ENCODE measurements at regions not wholly inside any gene's neighbourhood (a gene's known extent, or its start where the extent isn't known, plus 50 kb on each side); places are given as distances from the start of the nearest gene placed in this dataset.

DNA sequence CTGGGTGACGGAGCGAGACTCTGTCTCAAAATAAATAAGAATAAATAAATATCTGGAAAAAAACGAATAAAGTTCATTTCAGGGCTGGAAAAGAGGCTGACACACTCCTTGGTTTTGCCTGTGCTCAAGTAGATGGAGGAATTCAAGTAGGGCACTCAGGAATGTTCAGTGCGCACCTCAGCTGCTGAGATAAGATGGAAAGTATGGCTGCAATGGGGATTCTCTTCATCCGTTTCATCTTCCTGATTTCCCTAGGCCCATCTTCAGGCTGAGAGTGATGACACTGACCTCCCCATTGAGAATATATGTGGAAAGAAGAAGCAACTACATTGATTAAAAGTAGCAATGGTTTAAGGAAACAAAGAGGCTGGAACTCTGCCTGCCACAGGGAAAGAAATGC, 130.5 kb upstream of the ZNF644 start:
- DNase-seq (ENCODE audit: low read depth, low spot score) (no peak), ATAC-seq (no peak), FAIRE-seq (no peak)
- intact Hi-C loops (cut with micrococcal nuclease; ENCODE audit: unreplicated experiment) (no loop called here), in situ Hi-C loops (cut with MboI) (loop anchor here (25.0 kb wide), 1 partner anchor 1040 kb away; no protein-coding TSS in a partner anchor)
- no peak overlapping the region for H3K4me2 ChIP-seq (ENCODE audit: control insufficient read depth, insufficient read depth)
- POLR2A ChIA-PET: no interaction called here
- no peaks in the 10 kb centered on the region for H3K4me1 ChIP-seq (ENCODE audit: control insufficient read depth, insufficient read depth, low read length)
- no peaks in the 10 kb centered on the region for H3K79me2 ChIP-seq (ENCODE audit: control insufficient read depth, insufficient read depth, low read length)
- SMC1A ChIA-PET (ENCODE audit: uncharacterized antibody, unreplicated experiment): no interaction called here
- no TSS peak for BruUV-seq (replicated peaks)
- no peak overlapping the region for H2AFZ ChIP-seq (ENCODE audit: control insufficient read depth, low read depth, low read length)
- H3K27me3 ChIP-seq (replicated peaks in 1 of 2; ENCODE audit: control insufficient read depth in 2 of 2, insufficient read depth in 2 of 2, low read length in 1 of 2): no peaks in the 10 kb centered on the region; a peak in 2 of 4 replicates
- no peak overlapping the region for H3K9ac ChIP-seq (ENCODE audit: control insufficient read depth, insufficient read depth, low read length)
- no peak overlapping the region for H3K27ac ChIP-seq (ENCODE audit: control insufficient read depth, insufficient read depth)
- no peaks in the 10 kb centered on the region for H4K20me1 ChIP-seq (ENCODE audit: control insufficient read depth, insufficient read depth)
- no peaks in the 10 kb centered on the region for H3K9me3 ChIP-seq (replicated peaks; ENCODE audit: control insufficient read depth, insufficient read depth, low read length)
- 65% methylated on average over 5 of the region's 5 CpGs for WGBS (ENCODE audit: insufficient coverage, insufficient replicate concordance, low lambda C conversion rate, missing lambda C conversion rate)
- H3K36me3 ChIP-seq (ENCODE audit: control insufficient read depth in 2 of 2, insufficient read depth in 2 of 2, low read length in 1 of 2): no peaks in the 10 kb centered on the region
- CTCF ChIA-PET: interaction anchor here (5.8 kb wide), 1 partner anchor 13 kb away, joined by 26 read pairs; no protein-coding TSS in a partner anchor
- no peak overlapping the region for H3K4me3 ChIP-seq
- TF ChIP-seq NFYB (IDR thresholded peaks at IDR 0.05; ENCODE audit: insufficient read depth, low read depth, low read length): no peak
- no peak for TF ChIP-seq CEBPB (IDR thresholded peaks at IDR 0.05; ENCODE audit: borderline replicate concordance in 1 of 2, low read depth in 2 of 2, low read length in 2 of 2)
- no peak for TF ChIP-seq NBN (IDR thresholded peaks at IDR 0.05)
- TF ChIP-seq, protein P1, sequence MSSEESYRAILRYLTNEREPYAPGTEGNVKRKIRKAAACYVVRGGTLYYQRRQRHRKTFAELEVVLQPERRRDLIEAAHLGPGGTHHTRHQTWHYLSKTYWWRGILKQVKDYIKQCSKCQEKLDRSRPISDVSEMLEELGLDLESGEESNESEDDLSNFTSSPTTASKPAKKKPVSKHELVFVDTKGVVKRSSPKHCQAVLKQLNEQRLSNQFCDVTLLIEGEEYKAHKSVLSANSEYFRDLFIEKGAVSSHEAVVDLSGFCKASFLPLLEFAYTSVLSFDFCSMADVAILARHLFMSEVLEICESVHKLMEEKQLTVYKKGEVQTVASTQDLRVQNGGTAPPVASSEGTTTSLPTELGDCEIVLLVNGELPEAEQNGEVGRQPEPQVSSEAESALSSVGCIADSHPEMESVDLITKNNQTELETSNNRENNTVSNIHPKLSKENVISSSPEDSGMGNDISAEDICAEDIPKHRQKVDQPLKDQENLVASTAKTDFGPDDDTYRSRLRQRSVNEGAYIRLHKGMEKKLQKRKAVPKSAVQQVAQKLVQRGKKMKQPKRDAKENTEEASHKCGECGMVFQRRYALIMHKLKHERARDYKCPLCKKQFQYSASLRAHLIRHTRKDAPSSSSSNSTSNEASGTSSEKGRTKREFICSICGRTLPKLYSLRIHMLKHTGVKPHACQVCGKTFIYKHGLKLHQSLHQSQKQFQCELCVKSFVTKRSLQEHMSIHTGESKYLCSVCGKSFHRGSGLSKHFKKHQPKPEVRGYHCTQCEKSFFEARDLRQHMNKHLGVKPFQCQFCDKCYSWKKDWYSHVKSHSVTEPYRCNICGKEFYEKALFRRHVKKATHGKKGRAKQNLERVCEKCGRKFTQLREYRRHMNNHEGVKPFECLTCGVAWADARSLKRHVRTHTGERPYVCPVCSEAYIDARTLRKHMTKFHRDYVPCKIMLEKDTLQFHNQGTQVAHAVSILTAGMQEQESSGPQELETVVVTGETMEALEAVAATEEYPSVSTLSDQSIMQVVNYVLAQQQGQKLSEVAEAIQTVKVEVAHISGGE (CRISPR knock-in tag; IDR thresholded peaks at IDR 0.05): no peak
- no peak for TF ChIP-seq ZNF622 (IDR thresholded peaks at IDR 0.05)
- TF ChIP-seq TBL1XR1 (IDR thresholded peaks at IDR 0.05; ENCODE audit: low read depth, low read length): no peak
- TF ChIP-seq, protein P2, sequence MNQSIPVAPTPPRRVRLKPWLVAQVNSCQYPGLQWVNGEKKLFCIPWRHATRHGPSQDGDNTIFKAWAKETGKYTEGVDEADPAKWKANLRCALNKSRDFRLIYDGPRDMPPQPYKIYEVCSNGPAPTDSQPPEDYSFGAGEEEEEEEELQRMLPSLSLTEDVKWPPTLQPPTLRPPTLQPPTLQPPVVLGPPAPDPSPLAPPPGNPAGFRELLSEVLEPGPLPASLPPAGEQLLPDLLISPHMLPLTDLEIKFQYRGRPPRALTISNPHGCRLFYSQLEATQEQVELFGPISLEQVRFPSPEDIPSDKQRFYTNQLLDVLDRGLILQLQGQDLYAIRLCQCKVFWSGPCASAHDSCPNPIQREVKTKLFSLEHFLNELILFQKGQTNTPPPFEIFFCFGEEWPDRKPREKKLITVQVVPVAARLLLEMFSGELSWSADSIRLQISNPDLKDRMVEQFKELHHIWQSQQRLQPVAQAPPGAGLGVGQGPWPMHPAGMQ (IDR thresholded peaks at IDR 0.05; ENCODE audit: borderline replicate concordance): no peak
- no peak for TF ChIP-seq JUND (IDR thresholded peaks at IDR 0.05; ENCODE audit: low read depth, low read length)
- no peak for TF ChIP-seq BRCA1 (IDR thresholded peaks at IDR 0.05; ENCODE audit: low read depth, low read length)
- TF ChIP-seq EGR1 (IDR thresholded peaks at IDR 0.05; ENCODE audit: borderline replicate concordance in 1 of 2, low read depth in 2 of 2, low read length in 2 of 2): no peak
- TF ChIP-seq ZZZ3 (IDR thresholded peaks at IDR 0.05; ENCODE audit: control insufficient read depth, insufficient read length, low read depth): no peak
- TF ChIP-seq, protein P3, sequence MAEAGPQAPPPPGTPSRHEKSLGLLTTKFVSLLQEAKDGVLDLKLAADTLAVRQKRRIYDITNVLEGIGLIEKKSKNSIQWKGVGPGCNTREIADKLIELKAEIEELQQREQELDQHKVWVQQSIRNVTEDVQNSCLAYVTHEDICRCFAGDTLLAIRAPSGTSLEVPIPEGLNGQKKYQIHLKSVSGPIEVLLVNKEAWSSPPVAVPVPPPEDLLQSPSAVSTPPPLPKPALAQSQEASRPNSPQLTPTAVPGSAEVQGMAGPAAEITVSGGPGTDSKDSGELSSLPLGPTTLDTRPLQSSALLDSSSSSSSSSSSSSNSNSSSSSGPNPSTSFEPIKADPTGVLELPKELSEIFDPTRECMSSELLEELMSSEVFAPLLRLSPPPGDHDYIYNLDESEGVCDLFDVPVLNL (IDR thresholded peaks at IDR 0.05; ENCODE audit: low read depth, low read length): no peak
- no peak for TF ChIP-seq CHD2 (IDR thresholded peaks at IDR 0.05; ENCODE audit: borderline replicate concordance, low read depth, low read length)
- TF ChIP-seq PAX5 (IDR thresholded peaks at IDR 0.05; ENCODE audit: borderline replicate concordance, low read depth, low read length): no peak
- no peak for TF ChIP-seq BHLHE40 (IDR thresholded peaks at IDR 0.05; ENCODE audit: borderline replicate concordance in 1 of 2, low read depth in 2 of 2, low read length in 1 of 2)
- TF ChIP-seq KDM1A (IDR thresholded peaks at IDR 0.05; ENCODE audit: borderline replicate concordance): no peak
- no peak for TF ChIP-seq ZSCAN29 (IDR thresholded peaks at IDR 0.05)
- TF ChIP-seq SMAD1 (IDR thresholded peaks at IDR 0.05; ENCODE audit: low read depth, partially characterized antibody): no peak
- TF ChIP-seq HDAC2 (IDR thresholded peaks at IDR 0.05): no peak
- no peak for TF ChIP-seq RFX5 (IDR thresholded peaks at IDR 0.05; ENCODE audit: low read depth, low read length)
- RAD21 ChIA-PET (ENCODE audit: unreplicated experiment): no interaction called here
